MM.1S (cell line): ENCODE measurements at regions not wholly inside any gene's neighbourhood (a gene's known extent, or its start where the extent isn't known, plus 50 kb on each side); places are given as distances from the start of the nearest gene placed in this dataset.

Experiments
- EZH2 ChIP-seq: fragments of 300-600 bp; sonication (generic); optimal IDR thresholded peaks from 2 replicates; pipeline ENCODE3; 2017; ENCODE audit warnings: low read depth, mild to moderate bottlenecking, antibody characterized with exemption, low read length, mixed read lengths
- TF ChIP-seq, protein P1 (sequence below): fragments of 300-600 bp; sonication (generic); IDR thresholded peaks from 2 replicates; pipeline ENCODE4 v1.5.1; 2016; ENCODE audit warnings: antibody characterized with exemption, low read length, mixed read lengths

DNA sequence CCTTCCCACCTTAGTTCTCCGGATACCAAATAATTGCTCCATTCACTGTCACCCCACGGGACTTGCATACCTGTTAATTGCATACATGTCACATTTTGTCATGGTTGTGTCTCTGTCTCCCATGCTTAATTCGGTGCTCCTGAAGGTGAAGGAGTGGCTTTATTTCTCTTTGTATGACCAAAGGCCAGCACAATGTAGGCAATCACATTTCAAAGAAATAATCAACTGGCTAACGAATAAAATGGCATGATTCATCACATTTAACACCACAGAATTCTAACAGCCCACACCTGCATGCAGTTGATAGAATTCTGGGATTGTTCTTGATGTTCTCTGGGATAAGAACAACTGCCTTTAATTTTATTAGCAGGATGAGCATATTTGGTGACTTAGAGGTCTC lies 59.3 kb downstream of the ATXN3L start:
- TF ChIP-seq, protein P1, sequence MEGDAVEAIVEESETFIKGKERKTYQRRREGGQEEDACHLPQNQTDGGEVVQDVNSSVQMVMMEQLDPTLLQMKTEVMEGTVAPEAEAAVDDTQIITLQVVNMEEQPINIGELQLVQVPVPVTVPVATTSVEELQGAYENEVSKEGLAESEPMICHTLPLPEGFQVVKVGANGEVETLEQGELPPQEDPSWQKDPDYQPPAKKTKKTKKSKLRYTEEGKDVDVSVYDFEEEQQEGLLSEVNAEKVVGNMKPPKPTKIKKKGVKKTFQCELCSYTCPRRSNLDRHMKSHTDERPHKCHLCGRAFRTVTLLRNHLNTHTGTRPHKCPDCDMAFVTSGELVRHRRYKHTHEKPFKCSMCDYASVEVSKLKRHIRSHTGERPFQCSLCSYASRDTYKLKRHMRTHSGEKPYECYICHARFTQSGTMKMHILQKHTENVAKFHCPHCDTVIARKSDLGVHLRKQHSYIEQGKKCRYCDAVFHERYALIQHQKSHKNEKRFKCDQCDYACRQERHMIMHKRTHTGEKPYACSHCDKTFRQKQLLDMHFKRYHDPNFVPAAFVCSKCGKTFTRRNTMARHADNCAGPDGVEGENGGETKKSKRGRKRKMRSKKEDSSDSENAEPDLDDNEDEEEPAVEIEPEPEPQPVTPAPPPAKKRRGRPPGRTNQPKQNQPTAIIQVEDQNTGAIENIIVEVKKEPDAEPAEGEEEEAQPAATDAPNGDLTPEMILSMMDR = no peak
- TF ChIP-seq EZH2 = no peak
